GM19324 (cell line): ENCODE measurements at regions not wholly inside any gene's neighbourhood (a gene's known extent, or its start where the extent isn't known, plus 50 kb on each side); places are given as distances from the start of the nearest gene placed in this dataset.

ENCODE experiments used
- ATAC-seq: cut with Tn5 transposase; IDR thresholded peaks from one replicate; pipeline ENCODE4 v1.9.1; 2021; ENCODE audit warnings: mild to moderate bottlenecking, moderate library complexity; ENCODE audit not compliant: unreplicated experiment, low FRiP score

DNA sequence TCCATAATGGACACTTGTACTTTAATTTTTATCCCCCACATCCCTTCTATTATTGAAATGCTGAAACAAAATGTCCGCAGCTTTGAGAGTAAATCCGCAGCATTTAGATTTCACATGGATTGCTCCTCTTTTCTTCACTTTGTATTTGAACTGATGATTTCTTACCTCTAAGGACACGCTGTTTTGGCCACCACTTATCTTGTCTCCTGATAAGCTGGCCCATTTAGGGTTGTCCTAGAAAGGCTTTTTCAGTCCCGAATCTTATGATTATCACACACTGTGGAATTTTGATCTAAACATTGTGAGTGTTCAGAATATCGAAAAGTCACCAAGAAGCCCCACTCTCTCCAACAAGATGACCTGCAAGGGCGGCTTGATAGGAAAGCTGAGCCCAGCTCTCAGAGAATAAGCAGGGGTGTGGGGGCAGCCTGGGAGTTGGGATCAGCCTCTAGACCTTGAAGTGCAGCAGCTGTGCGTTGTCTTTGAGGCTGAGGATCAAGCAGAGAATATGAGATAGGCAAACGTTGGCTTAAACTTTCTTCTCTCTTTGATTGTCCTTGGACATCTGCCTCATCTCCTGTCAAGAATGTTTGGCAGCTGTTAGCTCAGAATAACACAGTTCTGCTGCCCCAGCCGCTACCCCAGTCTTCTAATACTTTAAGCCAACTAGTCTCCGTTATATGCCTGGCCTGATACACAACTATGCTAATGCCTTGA lies 399.7 kb upstream of the NR2F2 start:
- no peak for ATAC-seq

DNA sequence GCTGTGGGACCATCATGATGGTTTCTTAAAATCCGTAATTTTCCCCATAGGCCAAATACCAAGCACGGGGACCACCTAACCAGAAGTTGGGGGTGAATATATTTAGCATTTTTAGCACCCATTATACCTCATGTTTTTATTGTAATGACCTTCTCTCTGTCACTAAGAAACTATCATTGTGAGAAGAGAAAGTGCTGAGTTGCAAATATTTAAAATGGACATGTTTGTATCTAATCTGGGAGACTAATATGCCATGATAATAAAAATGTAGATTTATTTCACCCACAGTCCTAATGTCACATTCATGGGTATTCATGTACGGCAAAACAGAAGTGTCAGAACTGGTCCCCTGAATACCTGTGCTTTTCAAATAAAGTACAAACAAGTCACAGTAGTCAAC lies 398.9 kb upstream of the NR2F2 start:
- ATAC-seq, result no peak

DNA sequence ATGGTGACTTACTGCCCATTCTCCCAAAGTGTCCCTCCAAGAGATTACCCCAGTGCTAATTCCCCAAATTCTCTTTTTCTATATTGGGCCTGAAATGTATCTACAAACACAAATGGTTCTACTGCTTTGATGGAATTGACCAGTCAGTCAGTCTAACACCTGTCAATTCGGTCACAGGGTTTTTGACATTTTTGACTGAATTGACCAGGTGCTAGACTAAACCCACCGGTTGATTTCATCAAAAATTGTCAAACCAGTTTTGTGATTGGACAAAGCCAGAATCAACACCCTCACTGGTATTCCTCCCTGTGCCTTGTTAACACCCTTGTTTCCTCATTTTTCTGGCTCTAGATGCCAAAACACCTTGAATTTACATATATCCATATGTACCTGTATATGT lies 398.4 kb upstream of the NR2F2 start:
- no peak for ATAC-seq

DNA sequence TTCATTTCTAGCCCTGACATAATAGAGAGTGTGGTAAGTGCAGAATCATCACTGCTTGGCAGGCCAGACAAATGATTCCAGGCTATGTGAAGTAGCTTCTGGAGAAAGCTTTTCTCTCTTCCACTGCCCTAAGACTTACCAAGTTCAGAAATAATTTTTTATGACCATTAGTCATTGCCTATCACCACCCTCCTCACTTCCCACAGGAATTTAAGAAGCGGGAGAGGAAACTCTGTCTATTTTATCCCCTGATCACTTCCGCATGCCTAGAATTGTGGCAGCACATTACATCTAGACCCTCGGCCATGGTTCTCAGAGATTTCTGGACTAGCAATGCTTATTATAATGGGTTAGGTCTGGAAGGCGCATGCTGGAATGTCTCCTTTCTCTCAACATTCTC lies 397.8 kb upstream of the NR2F2 start:
- no peak for ATAC-seq

DNA sequence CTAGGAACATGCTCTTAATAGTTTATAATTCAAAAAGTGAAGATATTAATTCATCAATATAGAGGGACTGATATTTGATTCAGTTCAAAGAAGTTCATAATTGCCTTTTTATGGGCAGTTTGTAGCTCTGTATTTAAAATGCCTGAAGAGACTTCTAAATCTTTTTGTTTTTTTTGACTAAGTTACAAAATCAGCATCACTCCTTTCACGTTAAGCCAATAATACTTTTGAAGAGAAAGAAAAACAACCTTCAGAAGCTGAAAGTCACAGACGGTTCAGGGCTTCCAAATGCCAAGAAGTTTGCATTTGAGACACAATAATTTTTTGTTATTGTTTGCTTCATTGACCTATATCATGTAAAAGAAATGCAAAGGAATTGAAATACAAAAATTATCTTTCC lies 394.6 kb upstream of the NR2F2 start:
- no peak for ATAC-seq

DNA sequence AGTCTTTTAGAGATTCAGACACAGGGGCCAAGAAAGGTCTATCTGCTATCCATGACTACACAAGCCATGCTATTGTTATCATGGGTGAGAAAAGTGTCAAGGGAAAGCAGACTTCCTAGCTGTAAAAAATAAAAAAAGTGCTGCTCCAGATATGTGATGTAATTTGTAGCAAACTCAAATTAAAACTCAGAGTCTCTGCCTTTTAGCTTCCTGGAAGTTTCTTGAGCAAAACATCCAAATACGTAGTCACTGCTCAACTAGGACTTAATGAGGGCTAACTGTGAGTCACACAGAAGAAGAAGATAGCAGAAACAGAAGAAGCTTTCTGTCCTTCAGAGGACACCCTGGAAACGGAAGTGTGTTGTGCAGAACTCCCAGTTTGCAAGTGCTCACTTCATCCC lies 393.4 kb upstream of the NR2F2 start:
- no peak for ATAC-seq

DNA sequence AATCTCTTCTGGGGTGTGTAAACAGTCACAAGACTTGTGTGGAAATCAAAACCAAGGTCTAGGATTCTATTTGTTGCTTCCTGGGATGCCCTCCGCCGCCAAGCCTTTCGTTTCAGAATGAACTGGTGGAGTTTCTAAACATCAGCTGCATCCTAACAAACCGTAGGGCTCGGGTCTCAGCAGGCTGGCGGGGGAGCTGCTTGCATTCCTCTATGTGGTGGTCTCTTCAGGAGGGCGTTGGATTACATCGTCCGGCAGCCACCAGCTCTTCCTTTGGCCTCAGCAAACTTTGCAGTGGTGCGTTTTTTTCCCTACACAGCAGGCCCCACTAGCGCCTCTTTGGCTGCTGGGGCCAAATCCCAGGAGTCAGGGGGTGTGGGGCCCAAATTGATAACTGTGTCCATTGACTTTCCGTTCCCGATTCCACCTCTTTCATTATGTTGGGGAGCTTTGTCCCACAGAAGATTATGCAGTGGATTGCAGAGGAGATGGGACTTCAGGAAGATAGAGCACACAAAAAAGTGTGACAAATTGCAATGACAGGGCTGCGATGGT lies 390.0 kb upstream of the NR2F2 start:
- ATAC-seq, result no peak

DNA sequence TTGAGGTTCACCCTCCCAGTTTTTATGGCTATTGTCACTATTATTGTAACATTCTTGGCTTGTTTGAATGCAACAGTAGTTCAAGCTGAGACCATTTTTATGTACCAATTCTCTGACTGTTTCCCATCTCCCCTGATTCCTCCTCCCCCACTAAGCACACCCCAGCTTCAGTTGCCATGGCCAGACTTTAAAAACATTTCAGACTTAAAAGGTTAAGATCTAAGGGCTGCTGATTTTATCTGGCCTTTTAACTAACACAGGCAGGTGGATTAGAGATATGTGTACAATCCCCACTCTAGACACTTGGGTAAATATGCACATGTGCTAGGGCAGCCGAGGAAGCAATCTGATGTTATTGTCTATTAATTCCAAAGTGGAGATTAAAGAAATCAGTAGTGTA lies 386.3 kb upstream of the NR2F2 start:
- ATAC-seq, result no peak

DNA sequence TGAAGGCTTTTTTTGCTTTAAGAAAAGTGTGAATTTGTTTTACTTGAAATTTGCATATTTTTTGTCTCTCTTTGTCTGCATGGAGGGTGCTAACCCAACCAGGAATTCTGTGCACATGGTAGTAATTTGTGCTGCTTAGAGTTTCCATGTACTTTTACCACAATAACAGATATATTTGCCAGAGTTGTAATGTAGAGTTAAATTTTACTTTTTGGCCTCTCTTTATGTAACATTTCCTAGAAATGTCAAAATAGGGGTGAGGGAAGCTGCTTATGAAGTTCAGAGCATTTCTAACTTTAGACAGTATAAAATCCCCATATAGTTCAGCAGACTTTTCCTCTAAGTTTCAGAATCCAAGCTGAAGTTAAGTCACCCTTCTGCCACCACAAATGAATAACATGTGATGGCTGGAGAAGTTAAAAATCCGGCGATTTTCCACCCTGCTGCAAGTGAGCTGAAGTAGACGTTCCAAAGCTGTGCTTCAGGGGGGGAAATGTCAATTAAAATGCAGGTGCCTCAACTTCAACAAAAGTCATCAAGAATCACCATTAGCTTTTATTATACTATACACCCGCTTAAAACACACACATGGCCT lies 385.7 kb upstream of the NR2F2 start:
- ATAC-seq, result no peak

DNA sequence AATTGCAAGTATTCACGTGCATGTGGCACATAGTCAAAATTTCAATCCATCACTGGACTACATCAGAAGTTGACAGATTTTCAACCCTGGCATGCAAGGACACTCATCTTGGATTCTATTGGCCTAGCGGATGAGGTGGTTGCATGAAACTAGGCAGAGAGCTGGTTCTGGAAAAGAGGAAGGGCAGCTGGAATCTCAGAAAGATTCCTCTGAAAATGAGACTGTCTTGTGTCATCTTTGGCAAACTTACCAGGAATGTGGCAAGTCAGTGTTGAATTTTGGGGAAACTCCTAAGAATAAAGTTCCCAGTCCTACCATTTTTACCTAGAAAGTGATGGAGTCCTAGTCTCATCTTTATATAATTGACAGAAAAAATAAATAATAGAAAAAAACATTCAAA lies 384.3 kb upstream of the NR2F2 start:
- ATAC-seq, result no peak

DNA sequence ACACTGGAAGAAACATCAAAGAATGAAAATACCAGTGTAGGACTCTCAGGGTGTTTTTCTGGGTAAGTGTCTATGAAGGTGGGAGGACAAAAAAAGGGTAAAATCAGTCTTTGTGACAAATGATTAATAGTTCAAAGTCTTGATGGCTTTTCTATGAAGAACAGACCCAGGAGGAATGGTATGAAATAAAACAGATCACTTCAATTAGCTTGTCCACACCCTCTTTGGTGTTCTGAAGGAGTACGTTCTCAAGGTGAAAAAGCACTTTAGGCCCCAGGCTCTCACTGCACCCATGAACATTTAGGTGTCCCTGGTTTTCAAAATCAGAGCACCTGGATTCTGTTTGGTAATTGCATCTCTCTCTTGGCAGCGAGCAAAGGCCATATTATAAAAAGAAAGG lies 383.6 kb upstream of the NR2F2 start:
- ATAC-seq, result no peak

DNA sequence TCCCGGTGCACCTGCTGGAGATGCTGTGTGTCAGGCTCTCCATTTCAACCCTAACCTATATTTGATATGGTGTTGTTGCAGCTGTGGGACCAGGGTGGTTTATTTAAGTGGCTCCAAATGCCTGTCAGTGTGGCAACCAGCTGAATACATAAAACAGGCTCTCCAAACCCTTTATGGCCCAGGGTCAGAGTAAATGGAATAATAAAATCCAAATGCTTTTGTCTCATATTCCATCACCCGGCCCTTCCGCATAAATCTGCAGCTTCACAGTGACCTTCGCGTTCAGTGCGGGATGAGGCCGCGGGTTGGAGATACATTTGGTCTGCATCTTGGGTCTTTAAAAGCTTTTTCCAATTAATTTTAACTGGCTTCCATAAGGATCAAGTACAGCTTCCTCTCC lies 382.1 kb upstream of the NR2F2 start:
- ATAC-seq, result no peak

DNA sequence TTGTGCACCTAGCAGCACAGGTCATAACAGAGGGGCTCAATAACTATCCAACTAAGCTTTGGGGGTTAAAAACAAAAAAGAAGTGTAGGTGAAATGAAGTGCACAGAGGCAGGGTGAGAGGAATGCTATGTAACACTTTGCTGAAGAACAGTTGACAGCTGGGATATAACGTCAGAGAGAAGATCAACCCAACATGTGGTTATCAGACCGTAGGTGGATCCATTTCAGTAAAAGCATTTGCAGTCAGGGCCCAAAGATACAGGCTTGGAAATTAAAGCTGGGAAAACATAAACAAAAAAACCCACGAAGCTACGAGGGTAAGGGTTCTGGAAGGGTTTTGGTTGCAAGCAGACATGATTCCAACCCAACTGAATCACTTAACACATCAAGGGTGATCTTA lies 377.5 kb upstream of the NR2F2 start:
- no peak for ATAC-seq

DNA sequence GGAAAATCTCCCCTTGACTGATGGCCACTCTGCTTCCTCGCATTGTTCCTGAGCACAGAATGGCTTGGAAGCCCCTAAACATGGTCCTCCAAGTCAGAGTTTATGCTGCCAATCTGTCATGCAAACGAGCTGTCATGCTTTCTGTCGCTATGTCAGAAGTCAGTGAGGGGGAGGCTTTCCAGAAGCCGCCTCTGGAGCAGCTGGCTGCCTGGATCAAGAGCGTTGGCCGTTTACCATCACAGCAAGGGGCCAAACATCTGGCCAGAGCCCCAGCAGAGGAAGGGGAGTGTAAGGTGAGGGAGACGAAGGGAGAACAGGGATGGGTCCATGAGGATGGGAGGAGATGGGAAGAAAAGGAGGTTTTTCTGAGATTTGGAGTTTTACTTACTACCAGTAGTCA lies 372.6 kb upstream of the NR2F2 start:
- ATAC-seq, result no peak

DNA sequence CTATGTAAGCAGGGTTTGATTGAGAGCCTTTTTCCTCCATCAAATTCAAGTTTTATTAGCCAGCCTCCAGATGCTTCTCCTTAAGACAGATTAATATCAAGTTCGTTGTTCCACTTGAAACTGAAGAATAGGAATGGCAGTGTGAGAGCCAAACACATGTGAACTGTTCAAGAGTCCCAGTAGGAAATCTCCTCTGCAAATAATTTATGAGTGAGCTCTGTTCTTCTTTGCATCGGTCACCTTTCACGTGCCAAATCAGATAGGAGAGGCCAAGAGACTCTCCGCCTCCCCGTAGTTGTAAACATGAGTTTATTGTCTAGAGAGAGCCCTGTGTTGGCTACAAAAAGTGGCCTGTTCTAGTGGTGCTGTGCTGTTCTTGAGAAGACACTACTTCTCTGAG lies 372.1 kb upstream of the NR2F2 start:
- ATAC-seq, result no peak

DNA sequence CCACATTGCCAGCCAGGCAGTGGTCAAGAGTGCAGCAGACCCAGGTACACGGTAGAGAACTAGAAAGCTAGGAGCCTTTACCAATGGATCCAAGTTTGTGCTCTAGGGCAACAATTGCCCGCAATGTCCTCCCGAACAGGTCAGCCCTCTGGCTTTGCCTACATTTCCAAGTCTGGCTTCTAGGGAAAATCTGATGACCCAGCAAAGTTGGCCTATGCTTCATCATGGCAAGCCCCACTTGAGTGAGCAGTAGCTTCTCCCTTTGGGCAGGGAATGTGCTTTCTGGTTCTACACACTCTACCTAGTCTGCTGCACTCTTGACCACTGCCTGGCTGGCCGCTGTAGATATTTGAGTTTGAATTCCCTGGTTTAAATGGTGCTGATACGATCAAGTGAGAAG lies 361.6 kb upstream of the NR2F2 start:
- no peak for ATAC-seq

DNA sequence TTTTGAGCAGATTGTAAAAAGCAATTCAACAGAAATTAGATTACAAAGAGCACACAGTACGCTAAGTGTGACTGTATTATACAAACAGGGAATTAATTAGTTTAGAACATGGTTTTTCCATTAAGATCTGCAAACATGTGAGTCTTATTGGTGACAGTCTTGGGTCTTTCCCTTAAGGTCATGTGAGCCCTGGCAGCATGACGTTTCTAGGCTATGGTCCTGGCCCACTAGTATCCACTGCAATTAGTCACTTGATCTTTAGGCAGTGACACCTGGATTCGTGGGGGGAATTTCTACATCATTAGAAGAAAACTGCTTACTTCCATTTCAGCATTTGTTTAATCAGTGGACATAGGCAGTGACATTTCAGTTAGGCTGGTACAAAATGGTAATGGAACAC lies 360.2 kb upstream of the NR2F2 start:
- ATAC-seq, result no peak

DNA sequence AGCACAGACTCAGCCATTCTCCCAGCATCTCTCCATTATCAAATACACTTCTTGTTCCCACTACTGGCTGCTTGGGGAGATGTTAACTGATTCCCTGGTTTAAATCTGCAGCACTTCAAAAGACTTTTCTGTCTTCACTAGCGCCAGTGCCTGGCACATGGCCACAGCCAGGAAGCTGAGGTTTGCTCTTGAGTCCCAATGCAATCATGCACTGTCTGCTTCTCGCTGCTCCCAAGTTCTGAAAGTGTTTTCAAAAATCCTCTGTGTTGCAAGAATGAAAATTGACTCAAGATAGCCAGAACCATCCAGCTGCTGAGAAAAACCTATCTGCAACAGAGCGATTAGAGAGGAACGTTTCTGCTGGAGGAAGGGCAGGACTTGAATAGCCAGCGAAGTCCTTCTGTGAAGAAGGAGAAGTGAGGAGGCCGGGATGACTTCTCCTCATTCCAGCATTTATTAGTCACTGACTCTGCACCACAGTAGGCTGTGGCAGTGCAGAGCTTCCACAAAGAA lies 358.4 kb upstream of the NR2F2 start:
- no peak for ATAC-seq

DNA sequence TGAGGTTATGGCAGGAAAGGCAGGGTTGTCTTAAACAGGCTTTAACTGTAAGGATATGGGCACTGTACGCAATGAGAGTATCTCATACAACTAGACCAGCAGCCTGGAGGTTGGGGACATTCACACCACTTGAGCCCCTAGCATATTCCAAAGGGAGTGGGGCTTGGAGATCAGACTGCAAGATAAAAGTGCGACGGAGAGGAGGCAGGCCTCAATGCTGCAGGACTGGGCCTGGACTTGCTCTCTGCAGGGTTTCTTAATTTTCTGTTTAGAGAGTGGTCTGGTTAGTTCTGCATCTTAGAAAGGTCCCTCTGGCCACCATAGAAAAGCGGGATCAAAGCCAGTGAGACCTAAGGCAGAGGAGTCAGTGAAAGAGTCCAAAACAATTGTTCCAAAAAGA lies 357.7 kb upstream of the NR2F2 start:
- ATAC-seq, result no peak

DNA sequence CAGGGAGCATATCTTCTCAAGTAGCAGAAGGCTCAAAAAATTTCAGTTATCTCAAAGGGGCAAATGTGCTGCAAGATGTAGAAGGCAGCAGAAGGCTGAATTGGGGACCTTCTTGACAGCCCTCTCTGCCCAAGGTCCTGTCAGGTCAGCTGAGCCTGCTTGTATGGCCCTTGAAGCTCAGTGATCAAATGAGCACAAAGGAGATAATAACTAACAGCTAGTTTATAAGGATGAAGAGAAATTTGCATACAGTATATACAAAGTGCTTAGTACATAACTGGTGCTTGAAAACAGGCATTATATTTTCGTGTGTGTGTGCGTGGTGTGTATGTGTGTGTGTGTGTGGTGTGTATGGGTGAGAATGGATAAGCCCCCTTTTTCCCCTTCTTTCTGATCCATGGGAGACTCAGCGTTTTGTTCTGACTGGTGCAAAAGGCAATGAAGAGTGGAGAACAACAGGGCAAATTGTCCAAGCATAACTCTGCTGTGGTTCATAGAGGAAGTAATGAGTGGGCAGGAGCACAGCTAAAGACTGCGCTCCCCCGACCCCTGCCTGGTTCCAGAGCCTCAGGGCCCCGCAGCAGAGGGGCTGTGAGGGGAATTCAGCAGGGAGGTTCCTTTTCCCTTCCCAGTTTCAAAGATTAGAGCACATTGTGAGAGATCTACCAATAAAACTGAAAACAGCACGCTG lies 356.8 kb upstream of the NR2F2 start:
- no peak for ATAC-seq

DNA sequence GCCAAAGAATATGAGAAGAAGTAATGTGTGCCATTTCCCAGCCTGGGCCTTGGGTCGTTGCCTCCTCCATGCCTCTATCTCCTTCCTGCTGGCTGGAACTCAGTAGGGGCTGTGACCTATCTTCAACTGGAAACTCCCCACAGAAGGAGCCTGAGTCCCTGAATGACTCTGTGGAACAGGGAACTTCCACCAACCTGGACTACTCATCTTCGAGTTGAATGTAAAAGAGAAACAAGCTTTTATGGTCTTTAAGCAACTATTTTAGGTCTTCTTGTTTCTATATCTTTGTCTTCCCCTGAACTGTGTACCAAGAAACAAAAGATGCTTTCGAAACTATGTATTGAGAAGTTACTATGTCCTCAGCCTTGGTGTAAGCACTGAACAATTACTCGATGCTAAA lies 355.3 kb upstream of the NR2F2 start:
- no peak for ATAC-seq

DNA sequence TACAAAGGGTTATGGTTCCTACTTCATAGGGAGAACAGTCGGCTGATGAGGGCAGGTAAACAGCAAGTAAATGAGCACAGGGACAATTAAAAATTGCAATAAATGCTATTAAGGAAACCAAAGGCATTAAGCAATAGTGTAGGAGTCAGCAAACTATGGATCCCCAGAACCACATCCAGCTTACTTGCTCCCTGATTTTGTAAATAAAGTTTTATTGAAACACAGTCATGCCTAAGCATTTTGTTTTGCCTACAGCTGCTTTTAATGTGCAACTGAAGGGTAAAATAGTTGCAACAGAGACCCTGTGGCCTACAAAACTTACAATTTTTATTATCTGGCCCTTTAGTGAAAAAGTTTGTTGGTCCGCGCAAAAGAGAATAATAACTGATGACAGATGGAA lies 351.2 kb upstream of the NR2F2 start:
- ATAC-seq, result no peak
